ENCODE measurements at regions not wholly inside any gene's neighbourhood (a gene's known extent, or its start where the extent isn't known, plus 50 kb on each side); places are given as distances from the start of the nearest gene placed in this dataset.

DNA sequence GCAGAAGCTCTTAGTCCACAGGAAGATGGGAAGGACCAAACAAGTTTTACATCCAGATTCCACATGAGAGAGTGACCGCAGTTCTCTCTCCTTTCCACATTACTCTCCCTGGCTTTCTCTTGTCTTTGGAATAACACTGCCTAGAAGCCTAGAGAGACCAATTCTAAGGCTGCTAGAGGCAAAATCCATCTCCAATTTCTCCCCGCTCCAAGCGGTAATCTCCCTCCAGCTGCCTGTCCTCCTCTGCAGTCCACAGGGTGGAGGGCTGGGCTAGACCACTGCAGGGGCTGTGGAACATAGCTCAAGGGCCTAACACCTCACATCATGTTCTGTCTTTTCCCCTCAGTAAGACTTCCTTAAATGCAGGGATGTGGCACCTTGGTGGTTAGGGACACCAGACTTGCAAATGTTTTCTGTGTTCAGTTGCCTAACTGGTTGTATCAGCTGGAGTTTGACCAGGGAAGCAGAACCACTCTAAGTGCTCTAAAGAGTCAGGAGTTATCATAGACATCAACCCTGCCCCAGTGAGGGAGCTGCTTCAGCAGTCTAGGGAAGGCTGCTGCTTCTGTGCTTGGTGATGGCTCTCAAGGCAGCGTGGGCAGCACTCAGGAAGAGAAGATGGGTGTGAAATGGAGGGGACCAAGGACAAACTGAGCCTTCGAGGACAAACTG lies 423.1 kb downstream of the BCOR start:
- TF ChIP-seq, protein P1, sequence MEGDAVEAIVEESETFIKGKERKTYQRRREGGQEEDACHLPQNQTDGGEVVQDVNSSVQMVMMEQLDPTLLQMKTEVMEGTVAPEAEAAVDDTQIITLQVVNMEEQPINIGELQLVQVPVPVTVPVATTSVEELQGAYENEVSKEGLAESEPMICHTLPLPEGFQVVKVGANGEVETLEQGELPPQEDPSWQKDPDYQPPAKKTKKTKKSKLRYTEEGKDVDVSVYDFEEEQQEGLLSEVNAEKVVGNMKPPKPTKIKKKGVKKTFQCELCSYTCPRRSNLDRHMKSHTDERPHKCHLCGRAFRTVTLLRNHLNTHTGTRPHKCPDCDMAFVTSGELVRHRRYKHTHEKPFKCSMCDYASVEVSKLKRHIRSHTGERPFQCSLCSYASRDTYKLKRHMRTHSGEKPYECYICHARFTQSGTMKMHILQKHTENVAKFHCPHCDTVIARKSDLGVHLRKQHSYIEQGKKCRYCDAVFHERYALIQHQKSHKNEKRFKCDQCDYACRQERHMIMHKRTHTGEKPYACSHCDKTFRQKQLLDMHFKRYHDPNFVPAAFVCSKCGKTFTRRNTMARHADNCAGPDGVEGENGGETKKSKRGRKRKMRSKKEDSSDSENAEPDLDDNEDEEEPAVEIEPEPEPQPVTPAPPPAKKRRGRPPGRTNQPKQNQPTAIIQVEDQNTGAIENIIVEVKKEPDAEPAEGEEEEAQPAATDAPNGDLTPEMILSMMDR (IDR thresholded peaks at IDR 0.05): no peak
- TF ChIP-seq POLR2A (IDR thresholded peaks at IDR 0.05): no peak

All from uterus (tissue), 2 donors.